Kasumi-1 (cell line): ENCODE measurements at regions not wholly inside any gene's neighbourhood (a gene's known extent, or its start where the extent isn't known, plus 50 kb on each side); places are given as distances from the start of the nearest gene placed in this dataset.

Experiments used
- DNase-seq, 2 experiments: peaks; one replicate each; lab custom pipeline; 2025; lab: John Stamatoyannopoulos, UW

DNA sequence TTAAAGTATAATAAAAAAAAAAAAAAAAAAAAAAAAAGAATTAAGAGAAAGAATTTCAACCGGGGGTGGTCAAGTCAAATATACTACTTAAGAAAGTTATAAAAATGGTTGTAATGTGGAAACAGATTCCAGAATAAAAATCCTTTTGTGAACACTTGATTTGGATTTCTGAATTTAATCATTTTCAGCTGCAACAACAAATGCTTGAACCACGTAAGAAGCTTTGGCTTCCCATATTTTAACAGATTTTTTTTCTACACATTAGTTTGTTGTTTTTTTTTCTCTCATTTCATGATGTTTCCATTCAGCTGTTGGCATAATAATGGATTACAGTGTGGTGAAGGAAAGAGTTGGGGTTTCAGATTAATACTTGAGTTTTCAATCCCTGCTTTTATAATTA, 137.3 kb upstream of the AGR3 start:
- no peak for DNase-seq

DNA sequence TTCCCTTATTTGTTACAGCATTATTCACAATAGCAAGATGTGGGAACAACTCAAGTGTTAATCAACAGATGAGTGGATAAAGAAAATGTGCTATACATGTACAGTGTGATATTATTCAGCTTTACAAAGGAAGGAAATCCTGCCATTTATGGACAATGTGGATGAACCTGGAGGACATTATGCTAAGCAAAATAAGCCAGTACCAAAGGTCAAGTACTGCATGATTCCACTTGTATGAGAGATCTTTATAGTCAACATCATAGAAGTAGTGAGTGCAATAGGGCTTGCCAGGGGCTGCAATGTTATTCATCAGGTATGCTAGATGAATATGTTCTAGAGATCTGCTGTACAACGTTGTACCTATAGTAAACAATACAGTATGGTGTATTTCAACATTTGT, 138.5 kb upstream of the AGR3 start:
- no peak for DNase-seq

DNA sequence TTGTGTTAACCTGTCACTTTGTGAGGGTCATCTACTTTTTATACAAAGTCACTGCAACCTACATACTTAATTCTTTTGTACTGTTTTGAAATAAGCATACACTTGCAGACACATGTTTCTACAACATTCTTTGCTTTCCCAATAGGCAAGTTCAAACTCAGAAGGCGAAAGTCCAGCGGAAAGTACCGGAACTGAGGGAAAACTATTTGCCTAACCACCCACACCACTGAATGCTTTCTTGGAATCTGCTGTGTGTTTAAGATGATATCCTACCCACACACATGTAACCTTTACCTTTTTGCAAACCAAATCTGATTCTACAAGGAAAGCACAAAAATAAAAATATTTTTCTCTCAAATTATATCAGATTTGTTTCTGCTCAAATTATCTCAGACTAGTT, 139.4 kb upstream of the AGR3 start:
- no peak for DNase-seq

DNA sequence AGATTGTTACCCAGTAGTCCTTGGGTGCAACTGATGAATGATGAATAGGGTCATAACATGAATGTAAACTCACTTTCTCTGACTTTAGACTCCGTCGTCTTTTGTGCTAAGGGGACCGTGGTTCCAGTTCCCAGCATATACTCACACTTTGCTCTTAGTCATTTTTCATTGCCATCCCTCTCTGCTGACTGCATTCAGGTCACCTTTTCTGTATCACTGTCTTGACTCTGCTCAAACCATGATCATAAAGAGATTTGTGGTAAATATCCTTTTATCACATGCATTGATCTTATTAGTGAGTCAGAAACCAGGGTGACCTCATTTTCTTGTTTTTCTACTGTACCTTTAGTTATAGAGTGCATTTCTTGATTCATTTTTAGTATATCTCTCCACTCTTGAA, 141.1 kb upstream of the AGR3 start:
- no peak for DNase-seq

DNA sequence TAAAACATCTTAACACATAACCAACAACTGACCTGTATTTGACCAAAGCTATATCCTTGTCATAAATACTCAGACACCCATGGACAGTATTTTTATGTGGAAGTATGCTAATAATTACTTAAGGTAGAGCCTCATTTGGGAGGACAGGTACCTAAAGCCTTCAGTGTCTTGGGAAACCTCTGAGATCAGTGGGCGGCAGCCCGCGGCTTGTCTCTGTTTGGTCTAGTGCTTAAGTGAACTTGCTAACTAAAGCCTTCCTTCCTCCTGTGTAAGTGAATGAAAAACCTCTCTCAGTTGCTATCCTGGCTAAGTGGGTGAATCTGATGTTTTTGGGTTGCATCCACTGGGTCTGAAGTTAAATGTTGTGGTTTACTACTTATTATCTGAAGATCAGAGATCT, 144.5 kb upstream of the AGR3 start:
- no peak for DNase-seq

DNA sequence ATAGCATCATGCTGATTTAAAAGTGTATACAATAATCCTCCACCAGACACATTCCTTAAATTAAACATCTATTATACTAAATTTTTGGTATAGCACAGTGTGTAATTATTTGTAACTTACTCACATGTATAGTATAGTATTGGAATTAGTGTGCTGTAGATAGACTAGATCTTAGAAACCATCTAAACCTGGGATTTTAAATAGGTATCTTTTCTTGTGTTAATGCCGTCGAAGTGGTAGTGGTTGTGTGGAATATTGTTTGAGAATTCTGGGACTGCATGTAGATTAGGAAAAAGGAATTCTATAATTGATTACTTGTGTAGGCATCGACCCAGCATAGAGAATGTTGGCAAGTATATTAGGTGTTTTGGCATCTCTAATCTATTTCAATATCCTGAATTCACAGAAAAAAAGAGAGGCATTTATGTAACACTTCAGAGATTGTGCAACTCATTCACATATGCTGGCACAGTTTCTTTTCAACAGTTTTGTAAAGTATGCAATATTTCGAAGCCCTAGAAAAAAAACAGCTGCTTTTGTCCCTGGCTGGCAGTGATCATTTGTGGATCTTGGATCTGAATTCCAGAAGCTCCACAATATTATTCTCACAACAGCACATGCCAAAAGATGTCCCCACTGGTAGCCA, 145.5 kb upstream of the AGR3 start:
- no peak for DNase-seq

DNA sequence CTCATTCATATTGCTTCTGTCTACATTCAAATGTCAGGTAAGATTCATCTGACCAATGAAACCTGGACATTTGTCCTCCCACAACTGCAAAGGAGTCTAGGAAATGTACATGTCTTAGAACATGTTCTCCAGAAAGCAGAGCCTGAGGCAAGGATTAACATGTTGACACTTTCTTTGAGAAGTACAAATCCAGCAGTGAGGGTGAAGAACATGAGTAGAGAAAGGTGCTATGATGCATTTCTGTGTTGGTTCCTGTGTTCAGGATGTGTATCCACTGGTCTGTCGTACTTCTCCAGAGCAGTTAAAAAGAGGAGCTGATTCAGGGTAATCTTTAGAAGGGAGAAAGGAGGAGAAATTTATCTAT, 146.0 kb upstream of the AGR3 start:
- DNase-seq = no peak

DNA sequence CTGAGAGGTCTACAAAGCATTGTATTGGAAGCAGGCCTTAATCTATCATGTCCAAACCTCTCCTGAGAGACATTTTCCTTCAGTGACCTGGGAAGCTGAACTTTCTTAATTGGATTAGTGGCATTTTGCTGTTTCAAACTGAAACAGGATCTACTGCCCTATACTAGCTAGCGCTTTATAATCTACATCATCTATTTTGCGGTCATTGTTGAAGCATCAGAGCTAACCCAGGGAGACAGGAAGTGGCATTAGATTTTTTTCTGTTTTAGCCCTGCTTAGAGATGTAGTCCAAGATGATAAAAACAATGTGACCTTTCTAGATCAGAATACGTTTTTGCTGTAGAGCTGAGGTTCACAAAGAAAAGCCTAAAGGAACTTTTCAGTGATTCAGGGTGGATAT, 147.4 kb upstream of the AGR3 start:
- no peak for DNase-seq

DNA sequence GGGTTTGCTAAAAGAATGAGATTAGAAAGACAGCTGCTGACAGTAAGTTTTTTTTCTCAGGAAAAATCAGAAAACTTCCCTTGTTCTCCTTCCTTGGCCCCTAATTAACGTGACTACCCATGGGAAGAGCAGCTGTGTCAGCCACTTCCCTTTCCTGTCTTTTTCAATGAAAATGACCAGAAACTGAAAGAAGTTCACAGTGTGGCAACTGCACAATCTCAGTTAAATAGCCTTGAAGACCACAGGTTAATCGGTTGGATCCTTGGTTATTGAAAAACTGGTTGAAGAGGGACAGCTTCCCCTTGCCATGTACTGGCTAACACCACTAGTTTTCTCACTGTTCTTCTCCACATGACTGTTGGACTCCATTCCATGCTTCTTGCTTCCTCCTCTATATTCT, 148.8 kb upstream of the AGR3 start:
- peak; percentile 16 to 25 for DNase-seq

DNA sequence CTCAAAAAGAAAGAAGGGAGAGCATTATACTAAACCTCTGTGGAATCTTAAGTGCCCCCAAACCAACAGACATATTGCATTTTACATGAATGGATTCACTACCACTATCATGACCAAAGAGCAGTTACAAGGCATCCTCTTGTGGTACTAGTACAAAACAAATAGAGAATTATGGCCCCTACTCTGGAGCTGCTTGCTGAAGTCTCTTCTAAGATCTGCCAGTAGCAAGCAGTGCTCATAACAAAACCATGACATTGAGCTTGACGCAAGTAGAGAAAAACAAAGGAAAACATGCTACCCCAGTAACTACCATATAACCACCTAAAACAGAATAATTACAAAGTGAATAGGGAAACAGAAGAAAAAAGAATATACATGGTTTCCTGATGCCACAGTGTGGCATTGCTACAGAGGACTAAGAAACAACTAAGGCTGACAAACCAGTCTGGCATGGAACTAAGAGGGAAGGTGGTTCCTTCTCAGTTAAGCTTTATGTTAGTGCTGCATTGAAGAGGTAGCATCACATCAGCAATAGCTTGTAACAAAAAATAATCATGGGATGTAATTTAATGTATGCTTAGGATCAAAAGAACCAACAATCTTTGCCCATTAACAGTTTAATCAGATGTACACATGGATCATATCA, 150.2 kb upstream of the AGR3 start:
- no peak for DNase-seq

DNA sequence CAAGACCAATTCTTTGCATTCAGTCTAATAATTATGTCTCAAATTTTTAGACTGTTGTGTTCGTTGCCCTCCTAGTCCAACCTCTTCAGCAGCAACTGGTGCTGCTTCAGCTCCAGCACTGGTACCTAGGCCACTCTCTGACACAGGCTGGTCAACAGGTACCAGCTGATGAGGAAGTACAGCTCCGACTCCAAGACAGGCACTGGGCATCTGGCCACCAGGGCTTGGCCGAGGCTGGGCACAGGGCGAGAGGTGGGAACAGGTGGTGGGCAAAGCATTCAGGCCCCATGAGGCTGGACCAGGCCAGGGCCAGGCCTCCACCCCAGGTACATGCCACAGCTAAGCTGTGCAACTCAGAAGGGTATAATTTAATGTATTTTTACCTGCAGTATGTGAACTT, 151.5 kb upstream of the AGR3 start:
- DNase-seq = no peak

DNA sequence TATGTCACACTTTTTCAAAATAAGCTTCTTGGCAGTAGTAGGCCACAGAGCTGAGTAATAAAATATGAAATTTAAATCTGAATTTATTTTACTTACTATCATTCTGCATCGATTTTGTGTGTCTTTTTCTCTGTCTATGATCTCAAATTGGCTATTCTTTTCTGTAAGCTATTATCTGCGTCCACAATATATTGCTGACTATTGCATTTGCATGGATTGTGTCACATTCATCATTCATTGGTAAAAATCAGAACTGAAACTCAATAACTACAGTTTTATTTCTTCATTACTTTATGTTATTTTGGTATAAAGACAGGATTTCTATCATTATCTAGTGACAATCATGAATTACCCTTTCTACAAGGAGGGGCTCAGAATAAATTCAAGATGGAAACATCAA, 154.8 kb upstream of the AGR3 start:
- DNase-seq = no peak

DNA sequence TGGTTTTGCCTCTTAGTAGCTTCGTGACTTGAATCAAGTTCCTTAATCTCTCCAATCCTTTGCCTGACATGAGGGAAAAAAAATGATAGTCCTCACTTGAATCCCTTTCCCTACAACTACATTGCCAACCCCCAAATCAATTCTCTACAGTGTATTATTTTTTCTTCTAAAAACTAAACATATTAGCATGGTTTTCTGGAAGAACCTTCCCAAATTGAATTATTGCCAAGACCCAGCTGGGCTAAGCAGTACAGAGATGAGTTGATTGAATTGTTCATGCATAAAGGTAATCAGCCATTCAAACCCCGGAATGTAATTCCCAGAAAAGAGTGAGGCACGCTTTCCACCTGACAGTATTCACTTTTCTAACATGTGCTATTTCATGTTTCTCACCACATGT, 155.6 kb upstream of the AGR3 start:
- DNase-seq = no peak

DNA sequence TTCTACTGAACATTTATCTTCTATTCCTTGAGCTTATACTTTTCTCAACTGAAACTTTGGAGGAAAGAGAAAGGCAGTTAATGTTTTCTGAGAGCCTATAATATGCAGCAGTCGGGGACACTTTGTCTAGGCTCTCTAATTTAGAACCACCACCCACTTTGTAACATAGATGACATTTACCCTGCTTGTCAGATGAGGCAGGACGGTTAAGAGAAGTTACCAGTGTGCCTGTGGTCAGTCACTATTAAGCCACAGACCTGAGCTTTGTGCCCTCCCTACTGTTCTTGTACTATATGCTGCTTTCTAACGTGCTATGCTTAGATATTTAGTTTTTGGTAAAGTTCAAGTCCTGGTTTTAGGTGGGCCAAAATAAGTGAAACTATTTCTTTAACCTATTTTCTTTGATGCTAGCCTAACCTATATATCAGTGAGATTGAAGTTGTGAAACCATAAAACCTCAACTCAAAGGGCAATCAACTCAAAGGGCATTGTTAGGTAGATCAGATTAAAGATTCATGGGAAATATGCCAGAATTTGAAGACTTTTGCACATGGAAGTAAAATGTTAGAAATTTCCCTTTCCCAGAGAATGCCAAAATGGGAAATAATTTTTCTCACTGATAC, 156.5 kb upstream of the AGR3 start:
- DNase-seq = no peak

DNA sequence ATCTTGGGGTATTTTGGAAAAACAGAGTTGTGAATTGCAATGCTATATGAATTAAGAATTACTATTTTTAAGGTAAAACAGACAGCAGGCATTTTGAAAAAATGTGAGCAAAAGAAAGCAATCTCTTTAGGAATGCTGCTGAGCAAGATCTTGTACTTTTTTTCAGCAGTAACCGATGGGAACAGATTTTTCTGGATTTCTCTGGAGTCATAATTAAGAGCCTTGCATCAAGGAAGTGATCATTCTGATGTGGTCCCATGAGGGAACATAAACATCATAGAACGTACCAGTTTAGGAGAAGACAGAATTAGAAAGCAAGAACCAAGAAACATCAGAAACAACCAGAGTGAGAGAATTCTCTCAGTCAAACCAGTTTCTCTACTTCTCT, 157.0 kb upstream of the AGR3 start:
- DNase-seq = no peak

DNA sequence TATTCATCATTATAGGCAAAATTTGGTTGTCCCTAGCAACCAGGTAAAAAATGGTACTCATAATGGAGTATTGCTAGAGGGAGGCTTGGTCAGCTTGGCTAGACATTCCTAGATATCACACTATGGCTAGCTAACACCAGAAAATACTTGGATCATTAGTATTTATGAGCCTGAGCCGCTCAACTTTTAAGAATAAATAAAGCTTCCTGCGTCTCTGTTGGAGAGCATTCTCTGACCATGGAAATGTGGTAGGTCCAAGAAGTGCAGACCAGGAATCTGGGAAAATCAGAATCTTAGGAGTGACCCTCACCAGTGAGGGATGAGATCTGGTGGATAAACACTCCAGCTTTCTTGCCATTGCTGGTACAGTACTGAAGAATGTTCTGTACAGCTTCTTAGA, 157.6 kb upstream of the AGR3 start:
- DNase-seq = no peak

DNA sequence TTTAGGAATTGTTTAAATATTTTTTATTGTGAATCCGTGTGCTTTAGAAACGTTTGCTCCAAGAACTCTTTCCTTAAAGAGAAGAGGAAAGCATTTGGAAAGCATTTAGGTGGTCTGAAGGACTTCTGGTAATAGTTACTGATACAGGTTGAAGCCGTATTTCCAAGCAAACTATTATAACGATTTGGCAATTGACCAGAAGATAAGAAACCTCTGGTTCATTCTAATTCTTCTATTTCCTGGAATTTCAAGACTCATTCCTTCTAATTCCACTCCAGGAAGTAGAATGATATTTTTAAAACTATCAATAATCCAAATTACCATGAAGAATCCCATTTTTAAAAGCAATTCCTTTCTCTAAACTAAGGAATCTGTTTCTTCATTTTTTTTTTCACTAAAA, 158.9 kb upstream of the AGR3 start:
- no peak for DNase-seq

DNA sequence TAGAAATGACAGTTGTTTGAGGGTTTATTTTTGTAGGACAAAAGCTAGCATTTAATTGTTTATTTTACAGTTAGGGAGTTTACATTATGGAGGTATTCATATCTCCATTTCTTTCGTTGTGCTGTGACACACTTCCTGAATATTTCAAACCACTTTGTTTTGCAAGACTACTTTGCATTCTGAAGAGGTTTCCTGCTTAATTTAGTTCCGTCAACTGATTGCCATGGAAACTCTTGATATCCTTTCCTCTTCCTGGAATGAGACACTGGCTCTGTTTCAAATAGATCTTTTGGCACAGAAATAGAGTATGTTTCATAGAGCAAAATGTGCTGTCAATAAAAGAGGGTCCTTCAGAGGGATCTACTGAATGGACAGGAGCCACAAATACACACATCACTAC, 159.5 kb upstream of the AGR3 start:
- DNase-seq = peak; percentile 73 to 74

DNA sequence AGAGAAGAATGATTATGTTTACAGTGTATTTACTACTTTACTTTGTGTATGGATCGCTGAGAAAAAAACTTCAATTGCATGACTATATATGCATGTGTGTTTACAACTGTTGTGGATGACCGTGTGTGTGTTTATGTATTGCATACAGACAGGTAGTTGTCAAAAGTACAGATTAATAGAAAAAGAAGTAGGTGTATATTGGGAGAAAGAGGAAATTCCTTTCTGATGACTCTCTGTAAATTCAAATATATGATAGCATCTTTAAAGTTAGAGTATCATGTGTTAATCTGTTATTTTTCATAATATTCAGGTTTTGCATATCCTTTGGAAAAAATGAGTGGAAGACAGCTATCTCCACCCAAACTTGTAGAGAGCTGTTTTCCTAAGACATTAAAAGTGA, 160.4 kb upstream of the AGR3 start:
- no peak for DNase-seq

DNA sequence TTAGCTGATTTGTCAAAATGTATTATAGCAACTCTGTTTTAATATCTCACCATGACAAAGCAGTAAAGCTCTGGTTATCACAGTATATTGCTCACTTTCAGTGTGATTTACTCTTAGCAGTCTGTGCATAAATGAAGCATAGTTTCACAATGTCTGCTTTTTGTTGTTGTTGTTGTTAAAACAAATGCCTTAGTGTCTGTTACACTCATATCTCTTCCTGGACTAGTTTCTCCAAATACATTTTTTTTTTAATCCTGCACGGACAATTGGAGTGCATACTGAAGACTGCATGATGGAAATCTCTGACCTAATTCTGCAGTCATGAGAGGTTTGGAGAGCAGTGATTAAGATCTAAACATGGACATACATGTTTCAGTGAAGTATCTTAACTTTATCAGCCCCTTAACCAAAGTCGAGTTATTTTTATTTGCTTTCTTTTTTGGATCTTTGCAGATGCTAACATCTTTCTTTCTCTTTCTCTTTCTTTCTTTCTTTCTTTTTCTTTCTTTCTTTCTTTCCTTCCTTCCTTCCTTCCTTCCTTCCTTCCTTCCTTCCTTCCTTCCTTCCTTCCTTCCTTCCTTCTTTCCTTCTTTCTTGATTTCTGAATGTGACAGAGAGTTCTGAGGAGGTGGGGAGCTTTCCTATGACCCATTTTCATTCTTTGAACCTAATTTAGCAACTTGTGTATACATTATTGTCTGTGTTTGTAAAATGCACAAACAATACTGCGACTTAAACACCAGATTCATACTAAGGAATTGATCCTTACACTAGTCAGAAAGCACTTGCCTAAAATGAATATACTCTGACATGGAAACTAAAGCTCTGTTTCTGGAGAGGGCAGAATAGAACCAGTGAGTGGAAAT, 161.5 kb upstream of the AGR3 start:
- DNase-seq = no peak

DNA sequence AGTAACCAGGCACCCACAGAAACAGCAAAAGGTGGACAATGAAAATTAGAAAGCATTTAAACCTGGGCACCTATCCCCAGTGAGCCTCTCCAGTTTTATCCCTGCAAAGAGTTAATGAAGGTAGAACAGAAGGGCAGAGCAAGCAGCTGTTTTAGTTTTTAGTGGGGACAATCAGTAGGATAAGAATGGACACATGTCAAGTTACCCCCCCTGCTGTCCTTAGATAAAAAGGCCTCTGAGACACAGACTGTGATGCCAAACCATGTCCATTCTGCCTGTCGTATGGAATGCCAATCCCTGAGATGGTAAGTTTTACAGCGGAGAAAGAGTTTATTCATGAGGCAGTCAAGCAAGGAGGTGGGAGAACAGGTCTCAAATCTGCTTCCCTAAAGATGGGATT, 162.6 kb upstream of the AGR3 start:
- no peak for DNase-seq

DNA sequence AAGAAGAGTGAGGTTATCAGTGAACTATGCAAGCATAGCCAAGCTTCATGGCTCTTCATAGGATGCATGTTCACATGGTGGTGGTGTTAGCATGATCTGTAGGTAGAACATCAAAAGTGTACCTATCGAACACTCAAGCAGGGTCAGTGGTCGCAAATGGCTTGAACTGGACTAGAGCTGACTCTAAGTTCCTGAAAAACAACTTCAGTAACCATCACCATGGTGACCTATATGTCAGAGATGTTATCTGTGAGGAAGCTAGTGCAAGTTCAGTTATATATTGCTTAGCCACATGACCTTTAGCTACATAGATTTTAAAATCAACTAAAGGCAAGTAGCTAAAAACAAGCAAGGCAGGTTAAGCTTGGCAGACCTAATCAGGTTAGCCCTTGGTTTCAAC, 163.1 kb upstream of the AGR3 start:
- no peak for DNase-seq

DNA sequence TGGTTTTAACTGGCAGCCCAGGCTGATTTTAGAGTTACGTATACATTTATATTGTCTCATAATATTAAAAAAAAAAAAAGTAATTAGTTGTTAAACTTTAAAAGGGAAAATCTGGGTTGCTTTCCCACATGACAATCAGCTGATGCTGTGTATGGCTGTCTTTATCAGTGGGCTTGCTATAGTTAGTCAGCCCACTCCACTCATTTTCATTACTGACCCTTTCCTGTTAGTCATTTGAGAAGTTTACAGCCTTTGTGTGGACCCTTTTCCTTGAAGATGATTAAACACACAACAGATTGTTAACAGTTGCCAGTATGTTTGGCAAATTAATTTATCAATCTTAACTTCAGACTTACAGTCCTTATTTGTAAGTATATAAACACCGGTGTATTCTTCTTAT, 164.5 kb upstream of the AGR3 start:
- DNase-seq = no peak
